Omental fat pad (tissue), 3 donors: ENCODE measurements at regions not wholly inside any gene's neighbourhood (a gene's known extent, or its start where the extent isn't known, plus 50 kb on each side); places are given as distances from the start of the nearest gene placed in this dataset.
"Not testable (repeated sequence)": the region's sequence is repeated elsewhere in the genome, so short reads cannot be mapped to it uniquely, and the experiment has no call there.

Experiments used
- ATAC-seq: fragments of 150-250 bp; one replicate; pipeline ENCODE4 v1.9.1; 2016; ENCODE audit warnings: mild to moderate bottlenecking, moderate library complexity; ENCODE audit not compliant: low FRiP score
- DNase-seq: peaks from one replicate; pipeline ENCODE4 v3.0.0-alpha.2; 2019; ENCODE audit warnings: low spot score
- CTCF ChIP-seq, 3 donors: fragments of 450-650 bp; IDR thresholded peaks; one replicate each; pipeline ENCODE4 v1.5.1; 2016 to 2017; ENCODE audit warnings: antibody characterized with exemption in 3 of 3, mild to moderate bottlenecking in 3 of 3, moderate library complexity in 2 of 3

DNA sequence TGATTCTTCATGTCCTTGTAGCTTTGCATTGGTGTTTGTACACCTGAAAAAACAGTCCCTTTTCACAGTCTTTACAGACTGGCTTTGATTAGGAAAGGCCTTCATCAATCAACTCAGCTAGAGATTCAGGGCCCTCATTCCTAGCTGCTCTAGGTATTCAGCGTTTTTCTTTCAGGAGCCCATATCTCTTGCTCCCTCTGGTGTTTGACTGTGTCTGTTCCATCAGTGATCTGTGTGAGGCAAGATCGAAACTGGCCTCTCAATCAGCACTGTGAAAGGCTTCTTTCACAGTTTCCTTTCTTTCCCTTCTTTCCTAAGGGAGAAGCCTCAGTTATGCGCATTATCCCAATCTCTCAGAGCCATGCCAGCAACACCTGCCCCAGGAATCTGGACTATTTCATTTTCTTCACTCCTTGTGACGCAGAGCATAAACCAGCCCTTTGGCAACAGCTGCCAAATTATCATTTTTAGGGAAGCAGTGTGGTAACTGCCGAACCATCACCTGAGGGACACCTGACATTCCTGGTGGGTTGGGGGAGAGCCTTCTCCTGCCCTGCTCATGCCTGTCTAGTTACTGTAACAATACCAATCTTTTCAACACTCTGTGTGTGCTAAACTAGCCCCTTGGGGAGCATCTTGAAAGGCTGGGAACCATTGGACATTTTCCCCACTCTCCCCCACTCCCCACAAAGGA lies 75.7 kb upstream of the CCDC71L start:
- TF ChIP-seq CTCF (IDR thresholded peaks at IDR 0.05) = no peak
- ATAC-seq (peak; percentile 80), DNase-seq (no peak)

DNA sequence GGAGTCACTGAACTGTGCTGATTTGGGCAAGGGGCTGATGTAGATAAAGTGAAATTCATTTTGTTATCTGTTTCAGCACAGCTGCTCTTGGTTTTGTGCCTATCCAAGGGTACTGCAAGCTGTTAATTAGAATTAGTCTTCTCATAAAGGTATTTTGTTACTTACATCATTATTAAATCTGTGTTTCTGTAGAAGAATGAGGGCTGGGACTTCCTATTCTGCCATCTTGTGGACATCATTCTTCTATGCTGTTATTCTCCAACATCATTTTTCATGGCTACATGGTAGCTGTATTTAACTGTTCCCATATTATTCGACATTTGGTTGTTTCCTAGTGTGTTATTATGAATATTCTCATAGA lies 76.2 kb upstream of the CCDC71L start:
- DNase-seq (no peak), ATAC-seq (peak; percentile 46)
- TF ChIP-seq CTCF (IDR thresholded peaks at IDR 0.05) = no peak

GRCh38 chr7:106740806-106741205 lies 79.8 kb upstream of the CCDC71L start:
- no peak for TF ChIP-seq CTCF (IDR thresholded peaks at IDR 0.05)
- no peak for DNase-seq
- no peak for ATAC-seq

DNA sequence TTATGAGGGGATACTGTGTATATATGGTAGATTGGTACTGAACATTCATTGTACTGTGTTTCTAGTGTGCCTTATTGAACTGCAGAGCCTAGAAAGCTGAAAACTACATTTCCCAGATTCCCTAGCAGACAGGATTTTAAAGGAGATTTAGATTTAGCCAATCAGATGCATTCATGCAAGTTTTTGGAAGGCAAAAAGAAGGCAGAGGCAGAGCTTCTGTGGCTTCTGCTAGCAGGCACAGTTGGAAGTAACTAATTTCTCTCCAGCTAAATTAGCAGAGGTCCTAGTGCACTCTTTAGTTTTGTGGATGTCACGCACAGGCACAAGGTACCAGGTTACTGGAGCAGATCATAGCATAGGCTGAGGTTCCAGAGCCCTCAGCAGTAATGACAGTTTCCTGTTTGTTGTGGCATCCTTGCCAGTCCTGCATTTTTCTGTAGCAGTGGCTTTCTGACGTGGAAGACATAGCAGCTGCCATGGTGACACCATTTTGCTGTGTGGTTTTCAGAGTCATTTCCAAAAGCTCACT lies 83.7 kb upstream of the CCDC71L start:
- no peak for ATAC-seq
- no peak for DNase-seq
- no peak for TF ChIP-seq CTCF (IDR thresholded peaks at IDR 0.05)

DNA sequence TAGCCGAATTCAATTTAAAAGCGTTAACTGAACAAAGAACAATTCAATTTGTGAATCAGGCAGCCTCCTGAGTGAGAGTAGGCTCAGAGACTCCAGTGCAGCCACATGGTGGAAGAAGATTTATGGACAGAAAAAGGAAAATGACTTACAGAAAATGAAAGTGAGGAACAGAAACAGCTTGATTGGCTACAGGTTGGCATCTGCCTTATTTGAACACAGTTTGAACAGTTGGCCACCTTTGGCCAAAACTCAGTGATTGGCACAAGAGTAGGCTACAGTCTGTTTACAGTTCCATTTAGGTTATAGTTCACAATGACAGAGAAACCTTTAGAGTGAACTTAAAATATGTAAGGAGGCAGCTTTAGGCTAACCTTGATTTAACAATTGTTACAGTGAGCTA lies 86.3 kb upstream of the CCDC71L start:
- DNase-seq, ATAC-seq: not testable (repeated sequence)

- no peak for DNase-seq
- no peak for TF ChIP-seq CTCF (IDR thresholded peaks at IDR 0.05)
- ATAC-seq = no peak
Observed at GRCh38 chr7:106747804-106748203, 86.8 kb upstream of the CCDC71L start.

DNA sequence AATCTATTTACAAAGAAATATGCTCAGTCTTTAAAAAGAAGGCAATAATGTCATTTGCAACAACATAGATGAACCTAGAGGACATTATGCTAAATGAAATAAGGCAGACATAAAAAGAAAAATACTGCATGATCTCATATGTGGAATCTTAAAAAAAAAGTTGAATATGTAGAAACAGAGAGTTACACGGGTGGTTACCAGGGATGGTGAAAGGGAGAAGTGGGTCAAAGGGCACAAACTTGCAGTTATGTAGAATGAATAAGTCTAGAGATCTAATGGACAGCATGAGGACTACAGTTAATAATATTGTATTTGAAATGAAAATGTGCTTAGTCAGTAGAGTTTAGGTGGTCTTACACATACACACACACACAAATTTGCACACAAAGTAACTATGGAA lies 88.2 kb upstream of the CCDC71L start:
- DNase-seq (no peak), ATAC-seq (no peak)
- no peak for TF ChIP-seq CTCF (IDR thresholded peaks at IDR 0.05)
